Sigmoid colon (tissue), 4 donors: ENCODE measurements at regions not wholly inside any gene's neighbourhood (a gene's known extent, or its start where the extent isn't known, plus 50 kb on each side); places are given as distances from the start of the nearest gene placed in this dataset.
"Not testable (repeated sequence)": the region's sequence is repeated elsewhere in the genome, so short reads cannot be mapped to it uniquely, and the experiment has no call there.

Experiments used
- CTCF ChIP-seq, 4 experiments: fragments of 450-650 bp in 3 of 4; fragments of 200-600 bp in 1 of 4; IDR thresholded peaks; one replicate each; pipeline ENCODE4 v1.5.1; 2016 to 2019; ENCODE audit warnings: antibody characterized with exemption in 4 of 4, mild to moderate bottlenecking in 3 of 4, moderate library complexity in 2 of 4
- POLR2AphosphoS5 ChIP-seq, 4 donors: sonication (generic); formaldehyde crosslinking; IDR thresholded peaks; one replicate each; pipeline ENCODE4 v1.6.1; 2017; ENCODE audit warnings: antibody characterized with exemption in 4 of 4

GRCh38 chr12:25803029-25803664, 155.3 kb upstream of the RASSF8 start:
- not testable (repeated sequence) for TF ChIP-seq CTCF, POLR2AphosphoS5 (IDR thresholded peaks at IDR 0.05)
